ENCODE measurements at regions not wholly inside any gene's neighbourhood (a gene's known extent, or its start where the extent isn't known, plus 50 kb on each side); places are given as distances from the start of the nearest gene placed in this dataset.

GRCh38 chr10:28776519-28776918, 99.2 kb downstream of the BAMBI start:
- TF ChIP-seq CTCF (IDR thresholded peaks at IDR 0.05) (no peak), EP300 (IDR thresholded peaks at IDR 0.05) (no peak), POLR2A (IDR thresholded peaks at IDR 0.05; ENCODE audit: low read depth) (no peak), POLR2AphosphoS5 (IDR thresholded peaks at IDR 0.05) (no peak)
